22Rv1 (cell line): ENCODE measurements at regions not wholly inside any gene's neighbourhood (a gene's known extent, or its start where the extent isn't known, plus 50 kb on each side); places are given as distances from the start of the nearest gene placed in this dataset.

ENCODE experiments used
- CTCF ChIP-seq: fragments of 450-650 bp; IDR thresholded peaks from 2 replicates; pipeline ENCODE4 v1.5.1; 2017; ENCODE audit warnings: mild to moderate bottlenecking
- ZFX ChIP-seq: fragments of 450-650 bp; IDR thresholded peaks from 2 replicates; pipeline ENCODE4 v1.6.1; 2017; ENCODE audit warnings: antibody characterized with exemption, borderline replicate concordance

GRCh38 chr2:172307800-172308199 is 119.6 kb upstream of the ITGA6 start:
- TF ChIP-seq CTCF (no peak), ZFX (no peak)
